H9 (cell line): ENCODE measurements at regions not wholly inside any gene's neighbourhood (a gene's known extent, or its start where the extent isn't known, plus 50 kb on each side); places are given as distances from the start of the nearest gene placed in this dataset.

Source experiments
- DNase-seq: peaks from one replicate; pipeline ENCODE4 v3.0.0-alpha.2; 2017
- H2AFZ ChIP-seq: one replicate; pipeline ENCODE4 v1.6.1; 2013; ENCODE audit warnings: mild to moderate bottlenecking, low read length, control low read depth, moderate library complexity
- H2AK5ac ChIP-seq: 2 replicates; pipeline ENCODE4 v1.6.1; 2013; ENCODE audit warnings: low read length, control low read depth, mixed read lengths; ENCODE audit not compliant: insufficient read length
- H2BK120ac ChIP-seq: one replicate; pipeline ENCODE4 v1.6.1; 2013; ENCODE audit warnings: low read depth, mild to moderate bottlenecking, low read length, control low read depth, inconsistent platforms; ENCODE audit not compliant: poor library complexity, severe bottlenecking
- H2BK12ac ChIP-seq: 2 replicates; pipeline ENCODE4 v1.6.1; 2013; ENCODE audit warnings: low read length, control low read depth, mixed read lengths, low read depth; ENCODE audit not compliant: insufficient read length
- H2BK15ac ChIP-seq: 2 replicates; pipeline ENCODE4 v1.6.1; 2013; ENCODE audit warnings: low read depth, low read length, control low read depth
- H2BK20ac ChIP-seq: one replicate; pipeline ENCODE4 v1.6.1; 2013; ENCODE audit warnings: low read depth, mild to moderate bottlenecking, low read length, control low read depth, inconsistent platforms; ENCODE audit not compliant: poor library complexity, severe bottlenecking
- H2BK5ac ChIP-seq: 2 replicates; pipeline ENCODE4 v1.6.1; 2013; ENCODE audit warnings: low read length, control low read depth, mixed read lengths; ENCODE audit not compliant: insufficient read length
- H3K14ac ChIP-seq: 2 replicates; pipeline ENCODE4 v1.6.1; 2013; ENCODE audit warnings: low read length, control low read depth; ENCODE audit not compliant: insufficient read depth
- H3K18ac ChIP-seq: 2 replicates; pipeline ENCODE4 v1.6.1; 2013; ENCODE audit warnings: low read depth, mild to moderate bottlenecking, mixed read lengths, low read length, control low read depth; ENCODE audit not compliant: insufficient read length
- H3K23ac ChIP-seq: 2 replicates; pipeline ENCODE4 v1.6.1; 2013; ENCODE audit warnings: low read length, control low read depth, mixed read lengths, low read depth; ENCODE audit not compliant: insufficient read length
- H3K23me2 ChIP-seq: 2 replicates; pipeline ENCODE4 v1.6.1; 2013; ENCODE audit warnings: low read depth, mild to moderate bottlenecking, mixed read lengths, low read length, control low read depth; ENCODE audit not compliant: insufficient read length, poor library complexity, severe bottlenecking
- H3K27ac ChIP-seq: 2 replicates; pipeline ENCODE4 v1.5.1; 2013; ENCODE audit warnings: low read length, control low read depth, mixed read lengths, low read depth; ENCODE audit not compliant: insufficient read length
- H3K27me3 ChIP-seq: 2 replicates; pipeline ENCODE4 v1.6.1; 2013; ENCODE audit warnings: low read length, control low read depth, inconsistent platforms; ENCODE audit not compliant: insufficient read depth
- H3K4ac ChIP-seq: 2 replicates; pipeline ENCODE4 v1.6.1; 2013; ENCODE audit warnings: low read depth, mild to moderate bottlenecking, control low read depth, inconsistent platforms, low read length, moderate library complexity
- H3K4me1 ChIP-seq: 2 replicates; pipeline ENCODE4 v1.6.1; 2013; ENCODE audit warnings: low read length, control low read depth, inconsistent platforms; ENCODE audit not compliant: insufficient read depth
- H3K4me2 ChIP-seq: 2 replicates; pipeline ENCODE4 v1.6.1; 2013; ENCODE audit warnings: low read length, control low read depth, mixed read lengths; ENCODE audit not compliant: insufficient read length, insufficient read depth
- H3K56ac ChIP-seq: 2 replicates; pipeline ENCODE4 v1.6.1; 2013; ENCODE audit warnings: low read depth, mild to moderate bottlenecking, mixed read lengths, low read length, control low read depth; ENCODE audit not compliant: insufficient read length
- H3K79me1 ChIP-seq: 2 replicates; pipeline ENCODE4 v1.6.1; 2013; ENCODE audit warnings: low read depth, mild to moderate bottlenecking, moderate library complexity, low read length, control low read depth, inconsistent platforms; ENCODE audit not compliant: insufficient read depth, poor library complexity, severe bottlenecking
- H3K79me2 ChIP-seq: 2 replicates; pipeline ENCODE4 v1.6.1; 2013; ENCODE audit warnings: low read length, control low read depth, inconsistent platforms; ENCODE audit not compliant: insufficient read depth
- H3K9ac ChIP-seq: 2 replicates; pipeline ENCODE4 v1.6.1; 2013; ENCODE audit warnings: low read length, control low read depth, mixed read lengths; ENCODE audit not compliant: insufficient read length; ENCODE audit errors: extremely low read depth
- H3K9me3 ChIP-seq: one replicate; pipeline ENCODE4 v1.6.1; 2013; ENCODE audit warnings: low read depth, low read length, inconsistent platforms; ENCODE audit not compliant: control insufficient read depth
- H3T11ph ChIP-seq: one replicate; pipeline ENCODE4 v1.6.1; 2013; ENCODE audit warnings: mild to moderate bottlenecking, low read length, control low read depth, inconsistent platforms
- H4K20me1 ChIP-seq: one replicate; pipeline ENCODE4 v1.6.1; 2013; ENCODE audit not compliant: control insufficient read depth, insufficient read length, insufficient read depth
- H4K5ac ChIP-seq: 2 replicates; pipeline ENCODE4 v1.6.1; 2013; ENCODE audit warnings: low read depth, mild to moderate bottlenecking, mixed read lengths, low read length, control low read depth; ENCODE audit not compliant: insufficient read length
- H4K8ac ChIP-seq: replicated peaks from 2 replicates; pipeline ENCODE4 v1.6.1; 2013; ENCODE audit warnings: low read length, control low read depth, mixed read lengths, low read depth; ENCODE audit not compliant: insufficient read length
- H4K91ac ChIP-seq: 2 replicates; pipeline ENCODE4 v1.6.1; 2013; ENCODE audit warnings: low read depth, mild to moderate bottlenecking, moderate library complexity, mixed read lengths, low read length, control low read depth; ENCODE audit not compliant: insufficient read length
- H3K27ac Mint-ChIP-seq, 3 experiments: 2 replicates in 2 of 3; 3 replicates in 1 of 3; pipeline ENCODE4 v1.8.0; 2020 to 2021; ENCODE audit warnings: mixed read lengths in 3 of 3, mild to moderate bottlenecking in 1 of 3, moderate library complexity in 1 of 3
- H3K27me3 Mint-ChIP-seq: 2 replicates; pipeline ENCODE4 v1.8.0; 2021; ENCODE audit warnings: low read depth, mild to moderate bottlenecking, moderate library complexity, mixed read lengths
- H3K36me3 Mint-ChIP-seq, 3 experiments: 2 replicates in 2 of 3; 3 replicates in 1 of 3; pipeline ENCODE4 v1.8.0; 2020 to 2021; ENCODE audit warnings: low read depth in 3 of 3, mixed read lengths in 3 of 3; ENCODE audit not compliant: insufficient read depth in 1 of 3
- H3K4me1 Mint-ChIP-seq, 2 experiments: 2 replicates each; pipeline ENCODE4 v1.8.0; 2020; ENCODE audit warnings: mixed read lengths in 2 of 2
- H3K4me3 Mint-ChIP-seq, 2 experiments: 2 replicates in 1 of 2; 3 replicates in 1 of 2; pipeline ENCODE4 v1.8.0; 2020 to 2021; ENCODE audit warnings: mild to moderate bottlenecking in 2 of 2, mixed read lengths in 2 of 2, moderate library complexity in 1 of 2
- H3K9me3 Mint-ChIP-seq, 2 experiments: 2 replicates in 1 of 2; 3 replicates in 1 of 2; pipeline ENCODE4 v1.8.0; 2020; ENCODE audit warnings: mild to moderate bottlenecking in 2 of 2, mixed read lengths in 2 of 2, moderate library complexity in 1 of 2
- CTCF ChIP-seq: fragments of 200-600 bp; sonication (generic); conservative IDR thresholded peaks from 3 replicates; pipeline ENCODE4 v1.8.0; 2021; ENCODE audit warnings: antibody characterized with exemption, mild to moderate bottlenecking
- WGBS: extraction: QIAGEN DNeasy Blood & Tissue Kit; methylation state at CpG from one replicate; pipeline ENCODE4 v1.1.7; 2013; ENCODE audit warnings: missing lambda C conversion rate, low lambda C conversion rate, mixed read lengths; ENCODE audit not compliant: insufficient read length; ENCODE audit errors: extremely low coverage; 5-methylcytosine and 5-hydroxymethylcytosine counted together

GRCh38 chr1:30060738-30061137 lies 662.6 kb downstream of the MATN1 start:
- no CpG with 5 or more reads among the region's 4 CpGs for WGBS
- Histone ChIP-seq H3K27ac (no peak overlapping the region), H3K18ac (no peak overlapping the region), H3K9ac (no peak overlapping the region), H3K14ac (0 out of 2 replicates have a peak overlapping the region, but pooled peaks have one; percentile 51), H3K23ac (no peak overlapping the region), H3K4me1 (no peaks in the 10 kb centered on the region; the same call in 1 of the 2 replicates), H2BK15ac (no peak overlapping the region), H3K4ac (no peak overlapping the region), H4K20me1 (no peaks in the 10 kb centered on the region), H3K4me2 (no peak overlapping the region), H2AFZ (no peak overlapping the region), H3K9me3 (no peaks in the 10 kb centered on the region), H3K56ac (no peak overlapping the region), H4K8ac (no peak overlapping the region), H3T11ph (no peak overlapping the region), H3K27me3 (no peaks in the 10 kb centered on the region), H2AK5ac (no peak overlapping the region), H3K79me2 (no peaks in the 10 kb centered on the region), H3K23me2 (no peaks in the 10 kb centered on the region), H4K5ac (no peak overlapping the region), H2BK20ac (no peak overlapping the region), H2BK120ac (no peak overlapping the region), H4K91ac (no peak overlapping the region), H2BK12ac (no peak overlapping the region), H2BK5ac (no peak overlapping the region), H3K79me1 (no peaks in the 10 kb centered on the region)
- no peak for DNase-seq
- no peaks in the 10 kb centered on the region for H3K9me3 Mint-ChIP-seq
- H3K4me3 Mint-ChIP-seq, result no peak overlapping the region
- H3K27ac Mint-ChIP-seq, result no peak overlapping the region
- no peaks in the 10 kb centered on the region; a peak in 1 of 7 replicates for H3K36me3 Mint-ChIP-seq
- TF ChIP-seq CTCF, result no peak
- peaks cover 3 to 11% of the 10 kb centered on the region in 2 experiments; a peak in 3 of 4 replicates for H3K4me1 Mint-ChIP-seq
- H3K27me3 Mint-ChIP-seq, result peaks cover 1% of the 10 kb centered on the region; the same call in 1 of the 2 replicates
